HCT116 (cell line): ENCODE measurements at regions not wholly inside any gene's neighbourhood (a gene's known extent, or its start where the extent isn't known, plus 50 kb on each side); places are given as distances from the start of the nearest gene placed in this dataset.

ENCODE experiments used
- ATAC-seq: fragments of 200-7000 bp; cut with Tn5 transposase; 2 replicates; pipeline ENCODE4 v1.9.1; 2020; ENCODE audit warnings: mild to moderate bottlenecking, moderate library complexity
- BruUV-seq: library from RNA; stranded (reverse); fragments of 400-500 nt; replicated peaks from 2 replicates; lab custom pipeline; 2021; lab: Mats Ljungman, UMichigan
- CTCF ChIA-PET: fragments of 300-600 bp; sonication (Branson Sonifier 250); formaldehyde crosslinking; loops from one replicate; lab custom pipeline; 2021; ENCODE audit warnings: antibody characterized with exemption; lab: Charles Lee
- POLR2A ChIA-PET: fragments of 300-600, 350-600 bp; sonication (Branson Sonifier 250); formaldehyde crosslinking; loops from one replicate; lab custom pipeline; 2021; ENCODE audit warnings: antibody characterized with exemption; lab: Charles Lee
- RAD21 ChIA-PET, 2 experiments: fragments of 300-600 bp; sonication (Branson Sonifier 250); formaldehyde crosslinking; loops; one replicate each; lab custom pipeline; 2023; ENCODE audit warnings: low total read pairs in 2 of 2; ENCODE audit not compliant: uncharacterized antibody in 2 of 2, unreplicated experiment in 2 of 2, low non-redundant PET in 1 of 2; lab: Charles Lee
- DNase-seq: peaks from one replicate; pipeline ENCODE4 v3.0.0-alpha.2; 2010; ENCODE audit warnings: low read depth, low spot score
- H2AFZ ChIP-seq: fragments of 200-600 bp; shearing (Covaris generic), sonication (generic); 2 replicates; pipeline ENCODE4 v1.6.1; 2017; ENCODE audit warnings: low read depth, mixed run types, mixed read lengths, antibody characterized with exemption, low read length; ENCODE audit not compliant: poor library complexity, severe bottlenecking
- H3K27ac ChIP-seq: 2 replicates; pipeline ENCODE4 v1.5.1; 2012; ENCODE audit warnings: low read depth, low read length
- H3K27me3 ChIP-seq: fragments of 200-600 bp; sonication (generic); 2 replicates; pipeline ENCODE4 v1.6.1; 2016; ENCODE audit warnings: mixed run types, low read length, mixed read lengths; ENCODE audit not compliant: insufficient read depth
- H3K36me3 ChIP-seq, 2 experiments: fragments of 200-500 bp in 1 of 2; fragments of 200-600 bp in 1 of 2; sonication (Bioruptor generic) in 1 of 2; sonication (generic) in 1 of 2; 2 replicates each; pipeline versions ENCODE4 v1.5.1 to v1.6.1; 2014 to 2016; ENCODE audit warnings: low read length in 2 of 2, inconsistent platforms in 1 of 2, mixed read lengths in 1 of 2, mixed run types in 1 of 2; ENCODE audit not compliant: insufficient read depth in 2 of 2, control insufficient read depth in 1 of 2
- H3K4me1 ChIP-seq, 2 experiments: fragments of 200-600 bp in 1 of 2; sonication (generic) in 1 of 2; 2 replicates each; pipeline versions ENCODE4 v1.5.1 to v1.6.1; 2012 to 2017; ENCODE audit warnings: low read length in 2 of 2, inconsistent platforms in 1 of 2, mild to moderate bottlenecking in 1 of 2, mixed read lengths in 1 of 2, mixed run types in 1 of 2, moderate library complexity in 1 of 2; ENCODE audit not compliant: insufficient read depth in 2 of 2, control insufficient read depth in 1 of 2
- H3K4me2 ChIP-seq: fragments of 200-600 bp; sonication (generic); 2 replicates; pipeline ENCODE4 v1.6.1; 2017; ENCODE audit warnings: mixed run types, low read length, mixed read lengths
- H3K4me3 ChIP-seq, 2 experiments: fragments of 200-600 bp in 1 of 2; sonication (generic) in 1 of 2; replicated peaks in 1 of 2; 2 replicates each; pipeline ENCODE4 v1.5.1; 2011 to 2016; ENCODE audit warnings: low read length in 2 of 2, control low read depth in 1 of 2, low read depth in 1 of 2, mild to moderate bottlenecking in 1 of 2, mixed read lengths in 1 of 2, mixed run types in 1 of 2
- H3K79me2 ChIP-seq: fragments of 200-600 bp; sonication (generic); 2 replicates; pipeline ENCODE4 v1.6.1; 2017; ENCODE audit warnings: mild to moderate bottlenecking, mixed run types, low read length, moderate library complexity, mixed read lengths; ENCODE audit not compliant: insufficient read depth
- H3K9ac ChIP-seq: fragments of 200-600 bp; sonication (generic); 2 replicates; pipeline ENCODE4 v1.6.1; 2016; ENCODE audit warnings: low read length, mixed read lengths
- H3K9me2 ChIP-seq: fragments of 200-600 bp; sonication (generic), shearing (Covaris generic); 2 replicates; pipeline ENCODE4 v1.6.1; 2017; ENCODE audit warnings: mixed run types, mild to moderate bottlenecking, moderate library complexity; ENCODE audit not compliant: insufficient read depth
- H3K9me3 ChIP-seq, 2 experiments: fragments of 200-500 bp in 1 of 2; fragments of 200-600 bp in 1 of 2; sonication (Bioruptor generic) in 1 of 2; sonication (generic) in 1 of 2; 2 replicates each; pipeline ENCODE4 v1.6.1; 2014 to 2017; ENCODE audit warnings: low read length in 2 of 2, mixed read lengths in 2 of 2, inconsistent platforms in 1 of 2, low read depth in 1 of 2, mild to moderate bottlenecking in 1 of 2, mixed run types in 1 of 2, moderate library complexity in 1 of 2; ENCODE audit not compliant: control insufficient read depth in 1 of 2, insufficient read depth in 1 of 2
- H4K20me1 ChIP-seq: fragments of 200-600 bp; sonication (generic), shearing (Covaris generic); 2 replicates; pipeline ENCODE4 v1.6.1; 2017; ENCODE audit warnings: mixed run types, mild to moderate bottlenecking, moderate library complexity; ENCODE audit not compliant: insufficient read depth
- CTCF ChIP-seq, 3 experiments: fragments of 200-600 bp in 1 of 3; sonication (generic) in 1 of 3; IDR thresholded peaks in 2 of 3; conservative IDR thresholded peaks in 1 of 3; 2 replicates each; pipeline ENCODE4 v1.5.1; 2012 to 2017; ENCODE audit warnings: low read depth in 2 of 3, low read length in 2 of 3, antibody characterized with exemption in 1 of 3, borderline replicate concordance in 1 of 3, control low read depth in 1 of 3, mild to moderate bottlenecking in 1 of 3, mixed read lengths in 1 of 3, mixed run types in 1 of 3, moderate library complexity in 1 of 3; ENCODE audit not compliant: insufficient read depth in 1 of 3
- SP1 ChIP-seq: IDR thresholded peaks from 2 replicates; pipeline ENCODE4 v1.6.1; 2012; ENCODE audit warnings: low read depth
- intact Hi-C: fragments of 100-400 bp; cut with micrococcal nuclease; formaldehyde crosslinking; loops from 2 replicates; pipeline ENCODE4 v1.10.0; 2022

- TF ChIP-seq CTCF (IDR thresholded peaks at IDR 0.05 in 2 of 3, conservative IDR thresholded peaks at IDR 0.05 in 1 of 3; ENCODE audit: borderline replicate concordance in 1 of 3, insufficient read depth in 1 of 3, low read depth in 2 of 3, low read length in 2 of 3) (no peak), SP1 (no peak)
- TF ChIP-seq, all 23 proteins: peak for 0
- Histone ChIP-seq H3K9me3 (no peaks in the 10 kb centered on the region), H3K4me3 (no peak overlapping the region), H3K4me1 (no peaks in the 10 kb centered on the region), H3K27me3 (no peaks in the 10 kb centered on the region), H3K9ac (no peak overlapping the region), H3K79me2 (no peaks in the 10 kb centered on the region), H3K36me3 (no peaks in the 10 kb centered on the region), H3K4me2 (no peak overlapping the region), H3K9me2 (no peaks in the 10 kb centered on the region; the same call in 1 of the 2 replicates), H2AFZ (no peak overlapping the region), H4K20me1 (no peaks in the 10 kb centered on the region), H3K27ac (no peak overlapping the region)
- intact Hi-C loops = no loop called here
- DNase-seq (no peak), ATAC-seq (no peak)
- ChIA-PET RAD21 (no interaction called here), POLR2A (no interaction called here), CTCF (no interaction called here)
- BruUV-seq = no TSS peak
Measured at GRCh38 chr10:33385015-33385414, 50.5 kb upstream of the NRP1 start.
